Astrocyte (in vitro differentiated cells and primary cell): ENCODE measurements at regions not wholly inside any gene's neighbourhood (a gene's known extent, or its start where the extent isn't known, plus 50 kb on each side); places are given as distances from the start of the nearest gene placed in this dataset.

Source experiments
- EZH2 ChIP-seq: IDR thresholded peaks from 2 replicates; pipeline ENCODE4 v1.6.1; 2012; ENCODE audit warnings: mild to moderate bottlenecking, low read length, inconsistent platforms; ENCODE audit not compliant: insufficient read depth
- TF ChIP-seq, protein P1 (sequence below): IDR thresholded peaks from 2 replicates; pipeline ENCODE4 v1.5.1; 2011; ENCODE audit warnings: low read depth, mild to moderate bottlenecking, inconsistent platforms, low read length, moderate library complexity; ENCODE audit not compliant: insufficient read depth

DNA sequence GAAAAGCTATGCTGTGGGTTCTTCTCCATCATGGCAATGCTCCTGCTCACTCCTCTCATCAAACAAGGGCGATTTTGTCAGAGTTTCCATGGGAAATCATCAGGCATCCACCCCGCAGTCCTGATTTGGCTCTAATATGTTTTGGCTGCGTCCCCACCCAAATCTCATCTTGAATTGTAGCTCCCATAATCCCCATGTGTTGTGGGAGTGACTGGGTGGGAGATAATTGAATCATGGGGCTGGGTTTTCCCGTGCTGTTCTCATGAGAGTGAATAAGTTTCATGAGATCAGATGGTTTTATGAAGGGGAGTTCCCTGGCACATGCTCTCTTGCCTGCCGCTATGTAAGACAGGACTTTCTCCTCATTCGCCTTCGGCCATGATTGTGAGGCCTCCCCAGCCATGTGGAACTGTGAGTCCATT, 163.8 kb downstream of the GADD45G start:
- TF ChIP-seq, protein P1, sequence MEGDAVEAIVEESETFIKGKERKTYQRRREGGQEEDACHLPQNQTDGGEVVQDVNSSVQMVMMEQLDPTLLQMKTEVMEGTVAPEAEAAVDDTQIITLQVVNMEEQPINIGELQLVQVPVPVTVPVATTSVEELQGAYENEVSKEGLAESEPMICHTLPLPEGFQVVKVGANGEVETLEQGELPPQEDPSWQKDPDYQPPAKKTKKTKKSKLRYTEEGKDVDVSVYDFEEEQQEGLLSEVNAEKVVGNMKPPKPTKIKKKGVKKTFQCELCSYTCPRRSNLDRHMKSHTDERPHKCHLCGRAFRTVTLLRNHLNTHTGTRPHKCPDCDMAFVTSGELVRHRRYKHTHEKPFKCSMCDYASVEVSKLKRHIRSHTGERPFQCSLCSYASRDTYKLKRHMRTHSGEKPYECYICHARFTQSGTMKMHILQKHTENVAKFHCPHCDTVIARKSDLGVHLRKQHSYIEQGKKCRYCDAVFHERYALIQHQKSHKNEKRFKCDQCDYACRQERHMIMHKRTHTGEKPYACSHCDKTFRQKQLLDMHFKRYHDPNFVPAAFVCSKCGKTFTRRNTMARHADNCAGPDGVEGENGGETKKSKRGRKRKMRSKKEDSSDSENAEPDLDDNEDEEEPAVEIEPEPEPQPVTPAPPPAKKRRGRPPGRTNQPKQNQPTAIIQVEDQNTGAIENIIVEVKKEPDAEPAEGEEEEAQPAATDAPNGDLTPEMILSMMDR, result no peak
- no peak for TF ChIP-seq EZH2
